Neural cell (in vitro differentiated cells): ENCODE measurements at regions not wholly inside any gene's neighbourhood (a gene's known extent, or its start where the extent isn't known, plus 50 kb on each side); places are given as distances from the start of the nearest gene placed in this dataset.

Source experiments
- H2AFZ ChIP-seq: fragments of 200-600, 300-800 bp; sonication (generic), shearing (Covaris generic); 2 replicates; pipeline ENCODE4 v1.6.0; 2014; ENCODE audit warnings: low read depth, mild to moderate bottlenecking, antibody characterized with exemption, low read length, moderate library complexity
- H3F3A ChIP-seq: fragments of 200-600 bp; shearing (Covaris generic); 2 replicates; pipeline ENCODE4 v1.6.1; 2016; ENCODE audit warnings: mild to moderate bottlenecking, moderate library complexity, mixed read lengths, antibody characterized with exemption, low read length; ENCODE audit not compliant: insufficient read depth, poor library complexity, severe bottlenecking
- H3K27ac ChIP-seq: fragments of 200-600, 300-800 bp; sonication (generic), shearing (Covaris generic); 2 replicates; pipeline ENCODE4 v1.5.1; 2014; ENCODE audit warnings: mild to moderate bottlenecking, low read length, moderate library complexity
- H3K27me3 ChIP-seq: fragments of 300-800, 200-600 bp; sonication (generic), shearing (Covaris generic); 2 replicates; pipeline ENCODE4 v1.6.0; 2014; ENCODE audit warnings: mild to moderate bottlenecking, low read depth, low read length, moderate library complexity; ENCODE audit not compliant: insufficient read depth
- H3K36me3 ChIP-seq: fragments of 300-800, 200-600 bp; sonication (generic), shearing (Covaris generic); 2 replicates; pipeline ENCODE4 v1.5.1; 2014; ENCODE audit warnings: mild to moderate bottlenecking, antibody characterized with exemption, low read length, moderate library complexity; ENCODE audit not compliant: insufficient read depth
- H3K4me2 ChIP-seq: fragments of 300-800, 200-600 bp; sonication (generic), shearing (Covaris generic); 2 replicates; pipeline ENCODE4 v1.6.0; 2014; ENCODE audit warnings: mild to moderate bottlenecking, low read length
- H3K4me3 ChIP-seq: fragments of 300-800, 200-600 bp; sonication (generic), shearing (Covaris generic); 2 replicates; pipeline ENCODE4 v1.5.1; 2014; ENCODE audit warnings: mild to moderate bottlenecking, low read length, moderate library complexity
- H3K79me2 ChIP-seq: fragments of 200-600 bp; shearing (Covaris generic); replicated peaks from 2 replicates; pipeline ENCODE4 v1.6.0; 2014; ENCODE audit warnings: mild to moderate bottlenecking, low read length, moderate library complexity; ENCODE audit not compliant: insufficient read depth
- H3K9ac ChIP-seq: fragments of 300-800, 200-600 bp; sonication (generic), shearing (Covaris generic); 2 replicates; pipeline ENCODE4 v1.6.1; 2016; ENCODE audit warnings: mild to moderate bottlenecking, low read length, mixed read lengths
- H3K9me2 ChIP-seq: fragments of 200-600 bp; shearing (Covaris generic); 2 replicates; pipeline ENCODE4 v1.6.1; 2016; ENCODE audit warnings: mild to moderate bottlenecking, low read length, mixed read lengths; ENCODE audit not compliant: insufficient read depth
- H3K9me3 ChIP-seq: fragments of 200-600, 300-800 bp; sonication (generic), shearing (Covaris generic); 2 replicates; pipeline ENCODE4 v1.6.1; 2016; ENCODE audit warnings: mild to moderate bottlenecking, mixed run types, low read length, moderate library complexity, mixed read lengths
- H4K20me1 ChIP-seq: fragments of 200-600 bp; shearing (Covaris generic); 2 replicates; pipeline ENCODE4 v1.6.1; 2016; ENCODE audit warnings: mild to moderate bottlenecking, mixed run types; ENCODE audit not compliant: insufficient read depth
- CTCF ChIP-seq: fragments of 450-650 bp; IDR thresholded peaks from 2 replicates; pipeline ENCODE4 v1.5.1; 2014; ENCODE audit warnings: antibody characterized with exemption, mild to moderate bottlenecking, moderate library complexity; ENCODE audit not compliant: poor library complexity, severe bottlenecking
- EP300 ChIP-seq: fragments of 450-650 bp; conservative IDR thresholded peaks from 2 replicates; pipeline ENCODE4 v1.6.1; 2014; ENCODE audit warnings: antibody characterized with exemption, mild to moderate bottlenecking, moderate library complexity; ENCODE audit not compliant: poor library complexity, severe bottlenecking
- EZH2 ChIP-seq: fragments of 200-600, 300-800 bp; shearing (Covaris generic), sonication (generic); IDR thresholded peaks from 2 replicates; pipeline ENCODE4 v1.6.1; 2014; ENCODE audit warnings: antibody characterized with exemption, low read length, borderline replicate concordance, mild to moderate bottlenecking; ENCODE audit not compliant: insufficient read depth, poor library complexity, severe bottlenecking
- MXI1 ChIP-seq: fragments of 450-650 bp; conservative IDR thresholded peaks from 2 replicates; pipeline ENCODE4 v1.6.1; 2014; ENCODE audit warnings: antibody characterized with exemption, mild to moderate bottlenecking; ENCODE audit not compliant: poor library complexity, severe bottlenecking
- POLR2AphosphoS5 ChIP-seq: IDR thresholded peaks from 2 replicates; pipeline ENCODE4 v1.6.1; 2012
- RAD21 ChIP-seq: fragments of 450-650 bp; conservative IDR thresholded peaks from 2 replicates; pipeline ENCODE4 v1.6.1; 2014; ENCODE audit warnings: antibody characterized with exemption, mild to moderate bottlenecking, moderate library complexity
- SMC3 ChIP-seq: fragments of 450-650 bp; conservative IDR thresholded peaks from 2 replicates; pipeline ENCODE4 v1.6.1; 2014; ENCODE audit warnings: antibody characterized with exemption, mild to moderate bottlenecking, moderate library complexity; ENCODE audit not compliant: poor library complexity
- TAF1 ChIP-seq: IDR thresholded peaks from 2 replicates; pipeline ENCODE4 v1.6.1; 2012; ENCODE audit warnings: low read depth
- TF ChIP-seq, protein P1 (sequence below): IDR thresholded peaks from 2 replicates; pipeline ENCODE4 v1.6.1; 2012; ENCODE audit warnings: borderline replicate concordance

DNA sequence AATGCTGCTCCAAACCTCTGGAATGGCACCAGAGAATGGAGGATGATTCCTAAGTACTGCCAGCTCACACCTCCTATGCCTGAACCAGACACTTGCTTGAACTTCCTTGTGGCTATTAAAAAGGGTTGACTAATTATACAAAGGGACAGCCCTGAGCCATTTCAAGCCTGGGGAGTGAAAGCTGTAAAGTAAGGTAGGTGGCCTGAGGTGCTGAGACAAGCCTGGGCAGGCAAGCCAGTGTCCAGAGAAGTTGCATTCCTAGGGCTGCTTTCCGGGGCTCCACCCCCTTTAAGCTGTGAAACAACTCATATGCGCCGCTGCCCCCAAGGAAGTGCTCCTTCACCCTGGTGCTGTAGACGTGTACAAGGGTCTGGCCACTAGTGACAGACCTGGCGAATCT lies 79.9 kb upstream of the SLC1A3 start:
- no peaks in the 10 kb centered on the region for H4K20me1 ChIP-seq
- H2AFZ ChIP-seq, result no peak overlapping the region
- TF ChIP-seq SMC3, result no peak
- TF ChIP-seq MXI1, result no peak
- no peaks in the 10 kb centered on the region for H3K9me3 ChIP-seq
- H3K4me2 ChIP-seq, result no peak overlapping the region
- no peaks in the 10 kb centered on the region for H3K9me2 ChIP-seq
- no peak overlapping the region for H3K4me3 ChIP-seq
- H3K27me3 ChIP-seq, result no peaks in the 10 kb centered on the region
- H3K9ac ChIP-seq, result no peak overlapping the region
- no peaks in the 10 kb centered on the region for H3K79me2 ChIP-seq
- no peak overlapping the region for H3K27ac ChIP-seq
- H3K36me3 ChIP-seq, result no peaks in the 10 kb centered on the region
- no peaks in the 10 kb centered on the region for H3F3A ChIP-seq

DNA sequence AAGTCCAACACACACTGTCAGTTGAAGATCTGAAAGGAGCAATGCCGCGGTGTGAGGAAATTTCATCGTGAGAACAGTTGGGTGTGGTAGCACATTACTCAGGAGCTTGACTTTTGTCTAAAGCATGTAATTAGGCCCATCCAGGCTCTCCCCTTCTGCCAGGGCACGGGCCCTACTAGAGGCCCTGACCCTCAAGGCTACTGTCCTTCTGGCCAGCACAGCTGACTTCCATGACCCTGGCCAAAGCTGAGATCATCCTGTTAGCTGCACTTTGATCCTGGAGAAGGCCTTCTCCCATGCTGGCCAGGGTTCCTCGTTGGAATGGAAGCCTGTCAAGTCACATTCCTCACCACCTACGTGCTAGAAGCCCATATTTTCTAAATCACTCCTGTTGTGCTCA lies 77.8 kb upstream of the SLC1A3 start:
- Histone ChIP-seq H3K36me3 (no peaks in the 10 kb centered on the region), H3F3A (no peaks in the 10 kb centered on the region), H2AFZ (no peak overlapping the region), H3K9me3 (no peaks in the 10 kb centered on the region), H3K79me2 (no peaks in the 10 kb centered on the region), H3K4me2 (no peak overlapping the region), H3K27me3 (no peaks in the 10 kb centered on the region), H3K9ac (no peak overlapping the region), H3K4me3 (no peak overlapping the region), H3K27ac (no peak overlapping the region), H4K20me1 (no peaks in the 10 kb centered on the region), H3K9me2 (no peaks in the 10 kb centered on the region)
- no peak for TF ChIP-seq EP300
- TF ChIP-seq SMC3, result no peak

DNA sequence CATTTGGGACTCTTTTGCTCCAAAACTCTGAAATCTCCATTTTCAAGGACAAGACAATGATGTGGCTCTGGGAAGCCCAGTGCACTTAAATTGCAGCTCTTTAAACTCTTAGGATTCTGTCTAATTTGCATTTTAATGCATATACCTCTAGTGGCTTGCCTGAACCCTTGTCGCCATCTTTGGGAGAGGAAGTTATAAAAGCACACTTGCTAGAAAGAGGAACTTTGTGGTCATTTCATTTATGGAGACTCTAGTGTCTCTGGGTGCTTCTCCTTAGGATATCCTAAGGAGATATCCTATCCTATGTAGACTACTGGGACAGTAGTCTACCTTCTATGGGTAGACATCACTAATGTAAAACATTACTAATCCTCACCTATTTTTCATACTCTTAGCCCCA lies 77.3 kb upstream of the SLC1A3 start:
- Histone ChIP-seq H2AFZ (no peak overlapping the region), H3K9me2 (no peaks in the 10 kb centered on the region)
- TF ChIP-seq RAD21 (no peak), EZH2 (no peak), MXI1 (no peak), SMC3 (no peak), POLR2AphosphoS5 (no peak), TAF1 (no peak), EP300 (no peak), CTCF (no peak)
- TF ChIP-seq, protein P1, sequence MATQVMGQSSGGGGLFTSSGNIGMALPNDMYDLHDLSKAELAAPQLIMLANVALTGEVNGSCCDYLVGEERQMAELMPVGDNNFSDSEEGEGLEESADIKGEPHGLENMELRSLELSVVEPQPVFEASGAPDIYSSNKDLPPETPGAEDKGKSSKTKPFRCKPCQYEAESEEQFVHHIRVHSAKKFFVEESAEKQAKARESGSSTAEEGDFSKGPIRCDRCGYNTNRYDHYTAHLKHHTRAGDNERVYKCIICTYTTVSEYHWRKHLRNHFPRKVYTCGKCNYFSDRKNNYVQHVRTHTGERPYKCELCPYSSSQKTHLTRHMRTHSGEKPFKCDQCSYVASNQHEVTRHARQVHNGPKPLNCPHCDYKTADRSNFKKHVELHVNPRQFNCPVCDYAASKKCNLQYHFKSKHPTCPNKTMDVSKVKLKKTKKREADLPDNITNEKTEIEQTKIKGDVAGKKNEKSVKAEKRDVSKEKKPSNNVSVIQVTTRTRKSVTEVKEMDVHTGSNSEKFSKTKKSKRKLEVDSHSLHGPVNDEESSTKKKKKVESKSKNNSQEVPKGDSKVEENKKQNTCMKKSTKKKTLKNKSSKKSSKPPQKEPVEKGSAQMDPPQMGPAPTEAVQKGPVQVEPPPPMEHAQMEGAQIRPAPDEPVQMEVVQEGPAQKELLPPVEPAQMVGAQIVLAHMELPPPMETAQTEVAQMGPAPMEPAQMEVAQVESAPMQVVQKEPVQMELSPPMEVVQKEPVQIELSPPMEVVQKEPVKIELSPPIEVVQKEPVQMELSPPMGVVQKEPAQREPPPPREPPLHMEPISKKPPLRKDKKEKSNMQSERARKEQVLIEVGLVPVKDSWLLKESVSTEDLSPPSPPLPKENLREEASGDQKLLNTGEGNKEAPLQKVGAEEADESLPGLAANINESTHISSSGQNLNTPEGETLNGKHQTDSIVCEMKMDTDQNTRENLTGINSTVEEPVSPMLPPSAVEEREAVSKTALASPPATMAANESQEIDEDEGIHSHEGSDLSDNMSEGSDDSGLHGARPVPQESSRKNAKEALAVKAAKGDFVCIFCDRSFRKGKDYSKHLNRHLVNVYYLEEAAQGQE, result no peak

More for the DNA sequence above, 77.3 kb upstream of the SLC1A3 start:
- Histone ChIP-seq H3K27me3 (no peaks in the 10 kb centered on the region), H3K9me3 (no peaks in the 10 kb centered on the region), H3K79me2 (no peaks in the 10 kb centered on the region), H3K36me3 (no peaks in the 10 kb centered on the region), H3K9ac (no peak overlapping the region), H3K27ac (no peak overlapping the region), H3K4me2 (no peak overlapping the region), H4K20me1 (no peaks in the 10 kb centered on the region), H3F3A (no peaks in the 10 kb centered on the region), H3K4me3 (no peak overlapping the region)
